NCI-H2196 treated with DMSO at 0.1 percent for 48 hours (cell line): ENCODE measurements at regions not wholly inside any gene's neighbourhood (a gene's known extent, or its start where the extent isn't known, plus 50 kb on each side); places are given as distances from the start of the nearest gene placed in this dataset.
"Not testable (repeated sequence)": the region's sequence is repeated elsewhere in the genome, so short reads cannot be mapped to it uniquely, and the experiment has no call there.

Experiments used
- DNase-seq: peaks from one replicate; lab custom pipeline; 2025; ENCODE audit not compliant: unreplicated experiment; lab: John Stamatoyannopoulos, UW

GRCh38 chr3:182650568-182651128, 142.7 kb upstream of the ATP11B start:
- DNase-seq: no peak

DNA sequence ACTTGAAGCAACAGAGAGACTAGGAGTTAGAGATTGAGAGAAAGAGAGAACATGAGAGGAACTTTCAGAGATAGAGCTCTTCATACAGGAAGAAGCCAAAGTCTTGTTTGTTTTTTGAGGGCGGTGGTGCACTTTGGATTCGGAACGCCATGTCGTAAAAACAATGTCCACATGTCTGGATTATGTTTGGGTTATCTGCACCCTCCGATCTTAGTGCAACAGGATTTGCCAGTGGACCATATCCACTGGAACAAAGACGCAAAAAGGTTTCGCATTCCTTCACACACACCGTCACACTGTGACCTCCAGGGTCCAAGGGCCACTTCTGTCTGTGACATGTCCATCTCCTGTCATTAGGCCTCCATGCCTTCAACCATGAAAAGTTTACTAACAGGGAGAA, 141.8 kb upstream of the ATP11B start:
- no peak for DNase-seq

- not testable (repeated sequence) for DNase-seq
Measured at GRCh38 chr3:182653065-182653464, 140.2 kb upstream of the ATP11B start.

- no peak for DNase-seq
Measured at GRCh38 chr3:182668541-182668940, 124.8 kb upstream of the ATP11B start.

DNA sequence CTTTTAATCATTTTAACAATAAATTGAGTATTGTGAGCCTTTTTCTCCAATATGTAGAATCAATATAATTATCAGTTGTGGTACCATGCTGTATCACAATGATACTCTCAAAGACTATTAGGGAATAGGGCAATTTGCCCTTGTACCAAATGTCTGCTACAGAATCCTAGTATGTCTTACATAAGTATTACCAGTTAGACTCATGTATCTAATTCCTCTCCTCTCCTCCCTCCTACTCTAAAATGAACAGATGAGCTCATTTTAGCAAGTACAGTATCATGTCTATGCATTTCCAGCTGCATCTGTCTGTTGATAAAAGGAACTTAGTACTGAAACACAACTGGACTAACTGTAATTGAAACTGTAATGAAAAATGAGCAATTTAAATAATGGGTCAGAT, 124.3 kb upstream of the ATP11B start:
- DNase-seq: no peak

DNA sequence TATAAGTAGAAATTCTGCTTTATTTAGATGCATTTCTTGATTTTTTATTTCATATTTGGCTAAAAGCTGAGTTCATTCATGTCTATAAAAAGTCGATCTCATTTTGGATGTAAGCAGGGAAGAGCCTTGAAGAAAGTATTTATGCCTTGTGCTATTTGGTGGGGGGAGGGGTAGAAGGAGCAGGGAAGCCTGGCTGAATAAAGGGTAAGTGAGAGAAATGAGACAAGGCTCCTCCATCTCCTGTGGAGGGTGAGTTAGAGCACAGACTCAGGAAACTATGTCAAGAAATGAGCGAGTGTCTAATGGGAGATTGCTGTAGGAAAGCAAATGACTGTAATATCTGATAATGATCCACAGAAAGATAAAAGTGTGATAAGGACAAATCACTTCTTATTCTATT, 121.8 kb upstream of the ATP11B start:
- no peak for DNase-seq

GRCh38 chr3:182671942-182672341, 121.4 kb upstream of the ATP11B start:
- no peak for DNase-seq

DNA sequence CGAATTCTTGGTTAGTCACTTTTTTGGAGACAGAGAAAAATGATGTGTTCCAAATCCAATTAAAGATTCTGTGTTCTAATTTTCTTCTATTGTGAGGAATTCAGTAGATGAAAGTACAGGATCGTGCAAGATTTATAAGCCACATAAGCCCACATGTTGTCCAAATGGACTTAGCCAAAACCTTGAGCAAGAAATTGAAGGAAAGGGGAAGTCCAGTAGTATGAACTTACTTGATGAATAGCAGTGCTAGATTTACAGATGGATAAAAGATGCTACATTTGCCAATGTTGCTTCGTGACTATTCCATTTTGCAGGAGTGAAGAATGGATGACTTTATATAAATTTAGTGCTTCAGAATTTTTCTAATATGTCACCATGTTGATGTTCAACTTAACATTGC, 120.0 kb upstream of the ATP11B start:
- no peak for DNase-seq

GRCh38 chr3:182682263-182683241, 110.8 kb upstream of the ATP11B start:
- DNase-seq: peak; percentile 25

- peak; percentile 75 for DNase-seq
Measured at GRCh38 chr3:182683453-182683852, 109.9 kb upstream of the ATP11B start.

DNA sequence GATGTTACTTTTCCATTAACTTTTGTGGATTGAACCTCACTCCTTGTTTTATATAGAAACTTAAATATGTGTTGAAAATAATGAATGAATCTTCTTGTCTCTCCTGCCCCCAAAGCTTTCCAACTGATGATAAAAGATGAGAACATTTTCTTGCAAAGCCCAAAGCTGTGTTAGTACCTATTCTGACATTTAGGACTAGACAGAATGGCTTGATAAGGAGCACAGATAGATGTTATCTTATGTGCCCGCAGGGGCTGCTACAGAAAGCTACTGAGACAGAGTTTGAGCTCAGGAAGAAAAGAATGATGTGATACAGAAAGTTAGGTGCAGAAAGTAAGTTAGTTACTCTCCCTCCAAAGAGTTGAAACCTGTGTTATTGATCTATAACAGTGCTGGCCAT, 109.4 kb upstream of the ATP11B start:
- DNase-seq: no peak

DNA sequence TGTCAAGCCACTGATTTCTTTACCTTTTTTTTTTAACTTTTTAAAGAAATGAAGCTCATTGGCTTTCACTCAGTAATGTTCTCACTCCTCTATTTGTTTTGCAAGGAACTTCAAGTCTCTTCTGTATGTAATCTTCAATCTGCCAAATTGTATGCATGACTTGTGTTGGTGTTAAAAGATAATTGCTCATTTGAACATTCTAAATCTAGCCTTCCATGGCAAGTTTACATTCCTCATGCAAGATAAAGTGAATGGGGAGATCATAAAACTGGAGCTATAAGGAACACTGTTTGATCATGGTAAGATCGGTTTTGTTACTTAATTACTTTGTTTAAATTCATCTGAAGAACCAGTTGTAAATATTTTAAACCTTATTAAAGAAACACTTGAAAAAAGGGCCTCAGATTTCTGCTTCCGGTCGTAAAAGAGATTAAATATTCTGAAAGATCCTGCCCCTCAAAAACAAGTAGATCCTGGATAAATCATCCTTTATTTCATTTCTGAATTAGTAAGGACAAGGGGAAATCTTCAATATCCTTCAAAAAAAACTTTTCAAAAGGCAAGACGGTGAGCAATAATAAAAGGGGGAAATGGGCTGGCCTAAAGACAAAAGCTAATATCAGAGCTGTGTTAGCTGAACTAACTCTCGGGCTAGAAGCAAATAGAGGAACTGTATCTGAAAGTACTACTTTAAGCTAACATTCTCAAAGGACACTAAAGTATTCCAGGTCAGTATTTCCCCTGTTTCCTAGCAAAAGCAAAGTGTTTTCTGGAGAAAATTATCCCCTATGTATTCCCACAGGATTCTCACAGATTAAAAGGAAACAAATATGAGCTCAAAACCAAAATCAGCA, 107.0 kb upstream of the ATP11B start:
- DNase-seq: no peak

- DNase-seq: no peak
Measured at GRCh38 chr3:182690172-182690571, 103.1 kb upstream of the ATP11B start.

DNA sequence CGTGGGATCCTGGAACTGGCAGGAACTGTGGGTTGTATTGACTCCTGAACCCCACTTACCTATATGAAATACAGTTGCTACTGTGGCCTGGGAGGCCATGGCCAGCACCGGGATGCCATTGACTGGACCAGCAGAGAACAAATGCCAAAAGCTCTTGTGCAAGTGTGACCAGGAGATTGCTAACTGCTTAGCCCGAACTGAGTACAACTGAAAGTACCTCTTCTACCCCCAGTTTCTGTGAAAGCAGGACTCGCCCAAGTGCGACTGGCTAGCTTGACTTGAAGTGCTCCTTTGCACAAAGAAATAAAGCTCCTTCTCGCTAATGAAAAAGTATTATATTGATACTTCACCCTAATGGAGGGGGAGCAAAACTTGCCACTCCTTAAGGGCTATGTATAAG, 101.3 kb upstream of the ATP11B start:
- DNase-seq: no peak

DNA sequence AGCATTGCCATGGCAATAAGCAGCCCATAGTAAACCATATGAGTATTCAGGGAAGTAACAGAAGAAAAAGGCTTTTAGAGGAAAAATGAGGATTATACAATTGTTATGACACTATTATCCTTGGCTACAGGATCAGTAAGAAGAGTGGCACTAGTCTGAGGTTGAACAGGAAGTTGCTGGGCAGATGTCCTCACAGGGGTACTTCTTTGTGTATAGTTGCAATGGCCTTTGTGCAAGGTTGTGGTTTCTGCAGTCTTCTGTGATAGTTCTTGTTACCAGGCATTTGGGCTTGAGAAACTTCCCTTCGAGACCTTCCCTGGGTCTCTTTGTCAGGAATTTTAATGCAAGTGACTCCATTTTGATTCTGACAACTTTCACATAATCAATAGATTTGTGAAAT, 100.6 kb upstream of the ATP11B start:
- DNase-seq: no peak

DNA sequence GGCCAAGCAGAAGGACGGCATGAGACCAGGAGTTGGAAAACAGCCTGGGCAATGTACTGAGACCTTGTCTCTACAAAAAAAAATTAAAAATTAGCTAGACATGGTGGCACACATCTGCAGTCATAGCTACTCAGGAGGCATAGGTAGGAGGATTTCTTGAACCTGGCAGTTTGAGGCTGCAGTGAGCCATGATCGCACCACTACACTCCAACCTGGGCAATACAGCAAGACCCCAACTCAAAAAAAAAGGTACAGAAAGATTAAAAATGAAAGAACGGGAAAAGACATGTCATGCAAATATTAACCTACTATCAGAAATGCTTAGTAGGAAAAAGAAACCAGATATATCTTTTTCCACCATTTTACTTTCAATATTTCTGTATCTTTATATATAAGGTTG, 99.6 kb upstream of the ATP11B start:
- no peak for DNase-seq

DNA sequence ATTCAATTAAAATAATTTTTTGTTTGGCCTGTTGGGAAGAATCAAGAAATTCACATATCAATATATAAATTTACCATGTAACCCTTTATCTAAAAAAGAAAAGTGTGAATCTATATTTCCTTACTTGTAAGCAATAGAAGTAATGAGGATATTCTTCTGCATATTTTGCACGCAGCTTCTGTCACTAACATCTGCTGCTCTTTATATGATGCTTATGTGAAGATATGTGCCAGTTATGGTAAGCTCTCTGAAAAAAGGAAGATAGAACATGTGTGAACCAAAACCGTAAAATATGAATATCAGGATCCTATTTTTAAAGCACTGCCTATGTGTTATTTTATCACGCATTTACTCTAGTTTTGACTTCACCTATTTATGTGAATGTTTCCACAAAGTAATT, 96.4 kb upstream of the ATP11B start:
- DNase-seq: no peak

DNA sequence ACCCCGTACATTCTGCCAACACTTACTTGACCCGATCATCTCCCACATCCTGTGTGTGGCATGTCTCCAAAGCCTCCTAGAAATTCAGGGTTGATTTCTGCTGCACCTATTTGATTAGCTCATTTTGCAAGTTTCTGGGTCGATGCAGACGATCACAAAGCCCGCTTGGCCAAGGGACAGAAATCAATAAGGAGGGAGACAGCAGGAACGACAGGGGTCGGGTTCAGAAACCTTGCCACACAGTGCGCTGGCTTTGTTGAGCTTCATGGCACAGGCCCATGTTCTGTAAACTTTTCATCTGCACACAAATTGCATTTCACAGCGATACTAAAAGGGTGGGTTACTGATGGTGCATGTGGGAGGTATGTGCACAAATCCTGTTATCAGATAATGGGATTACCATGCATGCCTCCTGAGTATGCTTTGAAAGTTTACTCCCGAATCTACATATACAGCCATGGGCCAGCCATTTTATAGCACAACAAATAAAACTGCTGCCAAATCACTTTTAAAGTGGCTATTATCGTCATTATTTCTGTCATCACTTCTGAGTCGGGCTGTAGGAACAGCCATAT, 95.9 kb upstream of the ATP11B start:
- DNase-seq: peak; percentile 58

- DNase-seq: no peak
Measured at GRCh38 chr3:182698078-182698477, 95.2 kb upstream of the ATP11B start.

GRCh38 chr3:182699550-182700170, 93.6 kb upstream of the ATP11B start:
- DNase-seq: no peak

DNA sequence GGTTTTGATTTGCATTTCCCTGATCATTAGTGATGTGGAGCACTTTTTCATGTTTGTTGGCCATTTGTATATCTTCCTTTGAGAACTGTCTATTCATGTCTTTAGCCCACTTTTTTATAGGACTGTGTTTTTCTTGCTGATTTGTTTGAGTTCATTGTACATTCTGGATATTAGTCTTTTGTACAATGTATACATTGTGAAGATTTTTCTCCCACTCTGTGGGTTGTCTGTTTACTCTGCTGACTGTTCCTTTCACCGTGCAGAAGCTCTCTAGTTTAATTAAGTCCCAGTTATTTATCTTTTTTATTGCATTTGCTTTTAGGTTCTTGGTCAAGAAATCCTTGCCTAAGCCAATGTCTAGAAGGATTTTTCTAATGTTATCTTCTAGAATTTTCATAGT, 91.1 kb upstream of the ATP11B start:
- DNase-seq: no peak
